Neuron (in vitro differentiated cells): ENCODE measurements at regions not wholly inside any gene's neighbourhood (a gene's known extent, or its start where the extent isn't known, plus 50 kb on each side); places are given as distances from the start of the nearest gene placed in this dataset.

ENCODE experiments used
- H2AFZ ChIP-seq: one replicate; pipeline ENCODE4 v1.6.1; 2013; ENCODE audit warnings: low read depth, mild to moderate bottlenecking, inconsistent platforms, low read length, moderate library complexity
- H3K27me3 ChIP-seq: one replicate; pipeline ENCODE4 v1.6.1; 2013; ENCODE audit warnings: low read length; ENCODE audit not compliant: insufficient read depth
- H3K36me3 ChIP-seq: one replicate; pipeline ENCODE4 v1.6.1; 2013; ENCODE audit warnings: low read length; ENCODE audit not compliant: insufficient read depth
- H3K4me1 ChIP-seq: one replicate; pipeline ENCODE4 v1.6.1; 2013; ENCODE audit warnings: low read length; ENCODE audit not compliant: insufficient read depth
- H3K4me3 ChIP-seq: 2 replicates; pipeline ENCODE4 v1.5.1; 2013; ENCODE audit warnings: mild to moderate bottlenecking, low read length, moderate library complexity
- H3K9me3 ChIP-seq: one replicate; pipeline ENCODE4 v1.6.1; 2013; ENCODE audit warnings: low read length

GRCh38 chr12:91630596-91631293 lies 448.1 kb upstream of the DCN start:
- Histone ChIP-seq H2AFZ (no peak overlapping the region), H3K4me1 (peaks cover 9% of the 10 kb centered on the region), H3K27me3 (no peaks in the 10 kb centered on the region), H3K9me3 (peaks cover 5% of the 10 kb centered on the region), H3K4me3 (no peak overlapping the region), H3K36me3 (no peaks in the 10 kb centered on the region)

GRCh38 chr12:91630083-91630482 lies 447.5 kb upstream of the DCN start:
- no peak overlapping the region for H2AFZ ChIP-seq
- H3K9me3 ChIP-seq = peaks cover 5% of the 10 kb centered on the region
- H3K36me3 ChIP-seq = no peaks in the 10 kb centered on the region
- H3K4me3 ChIP-seq = no peak overlapping the region
- no peaks in the 10 kb centered on the region for H3K27me3 ChIP-seq
- peaks cover 9% of the 10 kb centered on the region for H3K4me1 ChIP-seq

- Histone ChIP-seq H3K36me3 (no peaks in the 10 kb centered on the region), H2AFZ (no peak overlapping the region), H3K9me3 (peaks cover 5% of the 10 kb centered on the region), H3K4me3 (no peak overlapping the region), H3K4me1 (peaks cover 9% of the 10 kb centered on the region), H3K27me3 (no peaks in the 10 kb centered on the region)
Observed at GRCh38 chr12:91629440-91629839, 446.8 kb upstream of the DCN start.

- H3K27me3 ChIP-seq = no peaks in the 10 kb centered on the region
- H3K9me3 ChIP-seq = peaks cover 5% of the 10 kb centered on the region
- H2AFZ ChIP-seq = no peak overlapping the region
- H3K4me3 ChIP-seq = no peak overlapping the region
- H3K4me1 ChIP-seq = peaks cover 9% of the 10 kb centered on the region
- H3K36me3 ChIP-seq = no peaks in the 10 kb centered on the region
Observed at GRCh38 chr12:91628656-91629055, 446.0 kb upstream of the DCN start.

- H3K9me3 ChIP-seq = peaks cover 5% of the 10 kb centered on the region
- no peak overlapping the region for H3K4me3 ChIP-seq
- H3K4me1 ChIP-seq = peaks cover 9% of the 10 kb centered on the region
- no peak overlapping the region for H2AFZ ChIP-seq
- H3K27me3 ChIP-seq = no peaks in the 10 kb centered on the region
- no peaks in the 10 kb centered on the region for H3K36me3 ChIP-seq
Observed at GRCh38 chr12:91627225-91627624, 444.6 kb upstream of the DCN start.

GRCh38 chr12:91622981-91623380 lies 440.4 kb upstream of the DCN start:
- Histone ChIP-seq H3K9me3 (peaks cover 5% of the 10 kb centered on the region), H3K4me3 (no peak overlapping the region), H3K4me1 (peaks cover 8% of the 10 kb centered on the region), H3K36me3 (no peaks in the 10 kb centered on the region), H3K27me3 (no peaks in the 10 kb centered on the region), H2AFZ (no peak overlapping the region)

- no peak overlapping the region for H2AFZ ChIP-seq
- no peaks in the 10 kb centered on the region for H3K27me3 ChIP-seq
- no peaks in the 10 kb centered on the region for H3K36me3 ChIP-seq
- H3K9me3 ChIP-seq = peaks cover 2% of the 10 kb centered on the region
- no peak overlapping the region for H3K4me3 ChIP-seq
- peaks cover 8% of the 10 kb centered on the region for H3K4me1 ChIP-seq
Observed at GRCh38 chr12:91622037-91622436, 439.4 kb upstream of the DCN start.

- Histone ChIP-seq H3K4me3 (no peak overlapping the region), H3K9me3 (peaks cover 2% of the 10 kb centered on the region), H3K36me3 (no peaks in the 10 kb centered on the region), H3K27me3 (no peaks in the 10 kb centered on the region), H3K4me1 (peaks cover 8% of the 10 kb centered on the region), H2AFZ (peak overlapping the region; percentile 89)
Observed at GRCh38 chr12:91620992-91621391, 438.4 kb upstream of the DCN start.

GRCh38 chr12:91620422-91620821 lies 437.8 kb upstream of the DCN start:
- no peak overlapping the region for H3K4me3 ChIP-seq
- H3K9me3 ChIP-seq = no peaks in the 10 kb centered on the region
- no peaks in the 10 kb centered on the region for H3K27me3 ChIP-seq
- peak overlapping the region; percentile 89 for H2AFZ ChIP-seq
- peaks cover 8% of the 10 kb centered on the region for H3K4me1 ChIP-seq
- H3K36me3 ChIP-seq = no peaks in the 10 kb centered on the region

- no peaks in the 10 kb centered on the region for H3K27me3 ChIP-seq
- no peak overlapping the region for H3K4me3 ChIP-seq
- no peaks in the 10 kb centered on the region for H3K9me3 ChIP-seq
- H3K36me3 ChIP-seq = no peaks in the 10 kb centered on the region
- no peak overlapping the region for H2AFZ ChIP-seq
- peaks cover 8% of the 10 kb centered on the region for H3K4me1 ChIP-seq
Observed at GRCh38 chr12:91618281-91618680, 435.7 kb upstream of the DCN start.

GRCh38 chr12:91617818-91618217 lies 435.2 kb upstream of the DCN start:
- Histone ChIP-seq H3K4me1 (peaks cover 8% of the 10 kb centered on the region), H3K27me3 (no peaks in the 10 kb centered on the region), H3K36me3 (no peaks in the 10 kb centered on the region), H3K9me3 (no peaks in the 10 kb centered on the region), H2AFZ (no peak overlapping the region), H3K4me3 (no peak overlapping the region)

GRCh38 chr12:91616416-91616815 lies 433.8 kb upstream of the DCN start:
- Histone ChIP-seq H3K9me3 (no peaks in the 10 kb centered on the region), H3K36me3 (no peaks in the 10 kb centered on the region), H3K27me3 (no peaks in the 10 kb centered on the region), H2AFZ (no peak overlapping the region), H3K4me1 (peaks cover 8% of the 10 kb centered on the region), H3K4me3 (no peak overlapping the region)

GRCh38 chr12:91613223-91613779 lies 430.7 kb upstream of the DCN start:
- peaks cover 5% of the 10 kb centered on the region for H3K4me1 ChIP-seq
- H3K9me3 ChIP-seq = no peaks in the 10 kb centered on the region
- no peak overlapping the region for H2AFZ ChIP-seq
- no peaks in the 10 kb centered on the region for H3K27me3 ChIP-seq
- H3K4me3 ChIP-seq = no peak overlapping the region
- H3K36me3 ChIP-seq = no peaks in the 10 kb centered on the region

- H3K4me3 ChIP-seq = no peak overlapping the region
- no peaks in the 10 kb centered on the region for H3K36me3 ChIP-seq
- H3K9me3 ChIP-seq = no peaks in the 10 kb centered on the region
- no peak overlapping the region for H2AFZ ChIP-seq
- H3K27me3 ChIP-seq = no peaks in the 10 kb centered on the region
- peaks cover 5% of the 10 kb centered on the region for H3K4me1 ChIP-seq
Observed at GRCh38 chr12:91610561-91610960, 427.9 kb upstream of the DCN start.
